HEK293 (cell line): ENCODE measurements at regions not wholly inside any gene's neighbourhood (a gene's known extent, or its start where the extent isn't known, plus 50 kb on each side); places are given as distances from the start of the nearest gene placed in this dataset.

Experiments
- KLF7 ChIP-seq: fragments of 450-650 bp; formaldehyde crosslinking; IDR thresholded peaks from 2 replicates; pipeline ENCODE4 v1.5.1; 2016; ENCODE audit warnings: missing biosample characterization, missing genetic modification characterization, borderline replicate concordance
- OVOL3 ChIP-seq: fragments of 450-650 bp; formaldehyde crosslinking; IDR thresholded peaks from 2 replicates; pipeline ENCODE4 v1.5.1; 2016; ENCODE audit warnings: missing biosample characterization, missing genetic modification characterization
- REST ChIP-seq: fragments of 450-650 bp; formaldehyde crosslinking; IDR thresholded peaks from 2 replicates; pipeline ENCODE4 v1.5.1; 2016; ENCODE audit warnings: missing biosample characterization, missing genetic modification characterization
- YY1 ChIP-seq: fragments of 450-650 bp; formaldehyde crosslinking; IDR thresholded peaks from 2 replicates; pipeline ENCODE4 v1.5.1; 2018; ENCODE audit warnings: missing biosample characterization, missing genetic modification characterization
- ZBTB10 ChIP-seq: fragments of 450-650 bp; formaldehyde crosslinking; IDR thresholded peaks from 2 replicates; pipeline ENCODE4 v1.5.1; 2016; ENCODE audit warnings: missing biosample characterization, missing genetic modification characterization
- ZBTB11 ChIP-seq: fragments of 450-650 bp; formaldehyde crosslinking; conservative IDR thresholded peaks from 2 replicates; pipeline ENCODE4 v1.5.1; 2016; ENCODE audit warnings: low read depth, missing biosample characterization, missing genetic modification characterization
- ZBTB21 ChIP-seq: fragments of 450-650 bp; formaldehyde crosslinking; IDR thresholded peaks from 2 replicates; pipeline ENCODE4 v1.5.1; 2017; ENCODE audit warnings: missing biosample characterization, missing genetic modification characterization
- ZBTB8A ChIP-seq: fragments of 450-650 bp; formaldehyde crosslinking; IDR thresholded peaks from 2 replicates; pipeline ENCODE4 v1.5.1; 2016; ENCODE audit warnings: missing biosample characterization, missing genetic modification characterization
- ZFP3 ChIP-seq: fragments of 450-650 bp; formaldehyde crosslinking; IDR thresholded peaks from 2 replicates; pipeline ENCODE4 v1.5.1; 2016; ENCODE audit warnings: low read depth, missing biosample characterization, missing genetic modification characterization
- ZFP41 ChIP-seq: fragments of 450-650 bp; formaldehyde crosslinking; IDR thresholded peaks from 2 replicates; pipeline ENCODE4 v1.5.1; 2016; ENCODE audit warnings: missing biosample characterization, missing genetic modification characterization, borderline replicate concordance
- ZNF202 ChIP-seq: fragments of 450-650 bp; formaldehyde crosslinking; IDR thresholded peaks from 2 replicates; pipeline ENCODE4 v1.5.1; 2016; ENCODE audit warnings: missing biosample characterization, missing genetic modification characterization, borderline replicate concordance
- ZNF394 ChIP-seq: fragments of 450-650 bp; formaldehyde crosslinking; IDR thresholded peaks from 2 replicates; pipeline ENCODE4 v1.5.1; 2016; ENCODE audit warnings: missing biosample characterization, missing genetic modification characterization, mild to moderate bottlenecking, moderate library complexity, borderline replicate concordance
- ZNF518A ChIP-seq: fragments of 450-650 bp; formaldehyde crosslinking; conservative IDR thresholded peaks from 2 replicates; pipeline ENCODE4 v1.5.1; 2016; ENCODE audit warnings: low read depth, missing biosample characterization, missing genetic modification characterization
- ZNF529 ChIP-seq: fragments of 450-650 bp; formaldehyde crosslinking; IDR thresholded peaks from 2 replicates; pipeline ENCODE4 v1.5.1; 2017; ENCODE audit warnings: missing genetic modification characterization, missing biosample characterization; ENCODE audit not compliant: insufficient replicate concordance
- ZNF580 ChIP-seq: fragments of 450-650 bp; formaldehyde crosslinking; IDR thresholded peaks from 2 replicates; pipeline ENCODE4 v1.5.1; 2016; ENCODE audit warnings: missing biosample characterization, missing genetic modification characterization
- ZNF623 ChIP-seq: fragments of 450-650 bp; formaldehyde crosslinking; IDR thresholded peaks from 2 replicates; pipeline ENCODE4 v1.5.1; 2016; ENCODE audit warnings: missing biosample characterization, missing genetic modification characterization
- ZNF629 ChIP-seq: fragments of 450-650 bp; formaldehyde crosslinking; IDR thresholded peaks from 2 replicates; pipeline ENCODE4 v1.5.1; 2017; ENCODE audit warnings: missing biosample characterization, missing genetic modification characterization
- ZNF654 ChIP-seq: fragments of 450-650 bp; formaldehyde crosslinking; IDR thresholded peaks from 2 replicates; pipeline ENCODE4 v1.5.1; 2016; ENCODE audit warnings: low read depth, missing biosample characterization, missing genetic modification characterization
- ZNF664 ChIP-seq: fragments of 450-650 bp; formaldehyde crosslinking; IDR thresholded peaks from 2 replicates; pipeline ENCODE4 v1.5.1; 2016; ENCODE audit warnings: missing biosample characterization, missing genetic modification characterization
- ZNF792 ChIP-seq: fragments of 450-650 bp; formaldehyde crosslinking; IDR thresholded peaks from 2 replicates; pipeline ENCODE4 v1.5.1; 2016; ENCODE audit warnings: missing biosample characterization, missing genetic modification characterization
- ZXDB ChIP-seq: fragments of 450-650 bp; formaldehyde crosslinking; IDR thresholded peaks from 2 replicates; pipeline ENCODE4 v1.5.1; 2016; ENCODE audit warnings: missing biosample characterization, missing genetic modification characterization

- peak; percentile 54; the same call in 1 of the 2 replicates for TF ChIP-seq REST (tag by site-specific recombination)
- peak; percentile 71 for TF ChIP-seq ZBTB11 (tag by site-specific recombination)
- 0 out of 2 replicates have a peak, but pooled peaks have one; percentile 57 for TF ChIP-seq ZXDB (tag by site-specific recombination)
- TF ChIP-seq ZFP3 (tag by site-specific recombination): peak; percentile 44; the same call in 1 of the 2 replicates
- peak; percentile 47 for TF ChIP-seq ZNF654
- peak; percentile 25 for TF ChIP-seq ZNF529
- 0 out of 2 replicates have a peak, but pooled peaks have one; percentile 28 for TF ChIP-seq ZNF664
- peak; percentile 56; the same call in 1 of the 2 replicates for TF ChIP-seq ZBTB8A (tag by site-specific recombination)
- no peak for TF ChIP-seq ZNF792 (tag by site-specific recombination)
- no peak for TF ChIP-seq ZFP41 (tag by site-specific recombination)
- TF ChIP-seq ZBTB21 (tag by site-specific recombination): peak; percentile 33; the same call in 1 of the 2 replicates
- 0 out of 2 replicates have a peak, but pooled peaks have one; percentile 41 for TF ChIP-seq KLF7 (tag by site-specific recombination)
- TF ChIP-seq ZNF202 (tag by site-specific recombination): peak; percentile 91
- peak; percentile 63 for TF ChIP-seq ZNF623 (tag by site-specific recombination)
- TF ChIP-seq ZNF394 (tag by site-specific recombination): peak; percentile 68; the same call in 1 of the 2 replicates
- no peak for TF ChIP-seq YY1
- TF ChIP-seq ZNF629: 0 out of 2 replicates have a peak, but pooled peaks have one; percentile 15
- TF ChIP-seq ZNF518A (tag by site-specific recombination): peak; percentile 78
- TF ChIP-seq ZNF580 (tag by site-specific recombination): peak; percentile 54; the same call in 1 of the 2 replicates
- TF ChIP-seq OVOL3 (tag by site-specific recombination): 0 out of 2 replicates have a peak, but pooled peaks have one; percentile 21
- TF ChIP-seq ZBTB10 (tag by site-specific recombination): no peak
- TF ChIP-seq, all 188 proteins: peak for 30
Measured at GRCh38 chrX:149272690-149273463, 232.2 kb downstream of the IDS start (continued).
